Right ventricle myocardium inferior (tissue), 1 donor: ENCODE measurements at regions not wholly inside any gene's neighbourhood (a gene's known extent, or its start where the extent isn't known, plus 50 kb on each side); places are given as distances from the start of the nearest gene placed in this dataset.
"Not testable (repeated sequence)": the region's sequence is repeated elsewhere in the genome, so short reads cannot be mapped to it uniquely, and the experiment has no call there.

Experiments
- ATAC-seq: fragments of 200-7000 bp; cut with Tn5 transposase; one replicate; pipeline ENCODE4 v1.9.1; 2020; ENCODE audit warnings: mild to moderate bottlenecking, moderate library complexity
- DNase-seq: peaks from one replicate; pipeline ENCODE4 v3.0.0; 2021; ENCODE audit errors: missing footprints
- intact Hi-C: fragments of 100-400 bp; cut with DNase I; formaldehyde crosslinking; loops from one replicate; pipeline ENCODE4 v1.11.0; 2022
- donor health status: DM: no; HTN: yes; CAD: no; lungs with severe emphysema.

DNA sequence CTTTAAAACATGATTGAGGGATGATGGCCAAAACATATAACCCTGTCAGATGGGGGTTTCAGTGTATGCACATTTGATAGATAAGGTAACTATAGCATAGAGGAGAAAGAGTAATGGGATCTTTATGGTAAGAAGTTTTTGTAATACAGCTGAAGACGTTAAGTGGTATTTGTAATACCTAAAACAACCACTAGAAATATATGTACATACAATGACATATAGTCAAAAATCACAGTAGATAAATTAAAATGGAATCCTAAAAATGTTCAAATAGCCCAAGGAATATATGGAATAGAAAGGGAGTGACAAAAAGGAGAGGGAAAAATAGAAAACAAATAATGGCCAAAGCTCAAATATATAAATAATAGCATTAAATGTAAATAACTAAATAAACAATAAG lies 371.3 kb upstream of the FSTL5 start:
- intact Hi-C loops = no loop called here
- ATAC-seq = no peak

DNA sequence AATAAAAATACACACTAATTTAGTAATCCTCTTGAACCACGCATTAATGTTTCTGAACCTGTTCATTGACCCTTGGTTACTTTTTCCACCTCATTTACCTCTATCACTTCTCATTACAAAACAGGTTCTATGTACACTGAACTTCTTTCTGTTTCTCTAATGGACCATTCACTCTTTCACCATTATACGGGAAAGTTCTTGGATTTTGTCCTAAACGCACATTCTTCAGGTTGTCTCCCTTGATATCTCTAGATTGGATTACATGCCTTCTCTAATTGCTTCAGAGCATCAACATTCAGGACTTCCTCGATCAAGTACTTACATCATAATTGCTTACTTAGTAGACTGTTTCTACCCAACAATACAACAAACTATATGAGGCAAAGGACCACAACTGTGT lies 359.4 kb upstream of the FSTL5 start:
- intact Hi-C loops = no loop called here
- DNase-seq = no peak
- no peak for ATAC-seq

More for the DNA sequence above, 371.3 kb upstream of the FSTL5 start:
- DNase-seq = no peak

GRCh38 chr4:162522724-162523123 lies 358.9 kb upstream of the FSTL5 start:
- DNase-seq (no peak), ATAC-seq (no peak)
- intact Hi-C loops = no loop called here

- ATAC-seq = no peak
- no peak for DNase-seq
- intact Hi-C loops = no loop called here
These were observed 347.1 kb upstream of the FSTL5 start for GRCh38 chr4:162510937-162511336.

- DNase-seq (no peak), ATAC-seq (no peak)
- intact Hi-C loops = no loop called here
These were observed 346.3 kb upstream of the FSTL5 start for GRCh38 chr4:162510115-162510514.

DNA sequence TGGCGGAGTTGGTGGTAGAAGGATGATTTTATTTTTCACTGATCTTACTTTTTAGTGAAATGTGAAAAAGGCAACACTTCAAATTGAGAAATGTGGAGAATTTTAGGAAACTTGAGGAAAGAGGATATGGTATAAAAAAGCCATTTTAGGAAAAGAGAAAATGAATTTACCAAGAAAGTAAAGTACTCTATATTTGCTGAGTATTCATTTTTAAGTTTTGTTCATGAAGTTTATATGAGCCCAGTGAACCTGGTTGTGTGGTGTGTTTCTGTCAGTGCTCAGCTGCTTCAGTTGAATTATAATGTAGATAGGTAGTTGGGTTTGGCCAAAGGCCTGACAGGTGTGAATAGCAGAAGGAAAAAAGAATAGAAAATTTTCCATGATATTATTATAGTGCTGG lies 345.5 kb upstream of the FSTL5 start:
- no peak for DNase-seq
- intact Hi-C loops = no loop called here
- ATAC-seq = no peak

- ATAC-seq = no peak
- intact Hi-C loops = no loop called here
These were observed 342.5 kb upstream of the FSTL5 start for GRCh38 chr4:162506253-162506652.

GRCh38 chr4:162503868-162504267 lies 340.1 kb upstream of the FSTL5 start:
- ATAC-seq = no peak
- intact Hi-C loops = no loop called here

More at GRCh38 chr4:162506253-162506652, 342.5 kb upstream of the FSTL5 start:
- DNase-seq = no peak

DNA sequence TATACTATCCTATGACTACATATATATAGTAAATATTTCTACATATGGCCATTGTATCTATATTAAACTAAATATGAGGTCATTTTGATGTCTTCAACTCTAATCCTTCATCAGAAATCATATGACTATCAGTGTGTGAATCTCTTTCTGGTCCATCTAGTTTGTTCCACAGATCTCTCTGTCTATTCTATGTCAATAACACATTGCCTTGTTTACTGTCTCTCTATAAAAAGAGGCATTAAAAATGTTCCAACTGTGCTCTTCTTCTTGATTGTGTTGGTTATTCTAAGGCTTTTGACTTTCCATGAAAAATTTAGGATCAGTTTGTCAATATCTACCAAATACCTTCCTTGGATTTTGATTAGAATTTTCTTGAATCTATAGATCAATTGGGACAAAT lies 338.3 kb upstream of the FSTL5 start:
- ATAC-seq = no peak
- DNase-seq = no peak
- intact Hi-C loops = no loop called here

More at GRCh38 chr4:162503868-162504267, 340.1 kb upstream of the FSTL5 start:
- no peak for DNase-seq

GRCh38 chr4:162499478-162499877 lies 335.7 kb upstream of the FSTL5 start:
- ATAC-seq (no peak), DNase-seq (no peak)
- intact Hi-C loops = loop anchor here (2.0 kb wide), 1 partner anchor 1045 kb away; no protein-coding TSS in a partner anchor

- intact Hi-C loops = loop anchor here (2.0 kb wide), 1 partner anchor 1047 kb away; no protein-coding TSS in a partner anchor
- peak; percentile 89 for ATAC-seq
- DNase-seq = no peak
These were observed 334.4 kb upstream of the FSTL5 start for GRCh38 chr4:162498168-162498567.

- DNase-seq (no peak), ATAC-seq (peak; percentile 79)
- intact Hi-C loops = loop anchor here (1.0 to 2.0 kb wide), 2 partner anchors 835 to 1047 kb away; partner anchors contain the start of gene NPY1R
These were observed 333.9 kb upstream of the FSTL5 start for GRCh38 chr4:162497564-162498167.

GRCh38 chr4:162494935-162495334 lies 331.1 kb upstream of the FSTL5 start:
- ATAC-seq = no peak
- intact Hi-C loops = no loop called here
- DNase-seq = no peak

DNA sequence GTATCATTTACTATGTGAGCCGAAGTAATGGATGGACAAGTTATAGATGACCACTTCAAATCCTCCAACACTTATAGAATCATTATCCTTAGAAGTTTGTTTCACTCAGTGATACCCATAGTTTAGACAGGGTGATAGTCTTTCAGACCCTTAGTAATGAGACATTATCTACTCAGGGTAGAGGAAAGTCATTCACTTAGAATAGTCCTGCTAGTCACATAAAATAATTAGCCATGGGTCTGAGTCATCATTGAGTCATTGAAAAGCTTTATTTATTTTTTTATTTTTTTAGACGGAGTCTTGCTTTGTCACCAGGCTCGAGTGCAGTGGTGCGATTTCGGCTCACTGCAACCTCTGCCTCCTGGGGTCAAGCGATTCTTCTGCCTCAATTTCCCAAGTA lies 321.7 kb upstream of the FSTL5 start:
- DNase-seq (no peak), ATAC-seq (no peak)
- intact Hi-C loops = no loop called here

DNA sequence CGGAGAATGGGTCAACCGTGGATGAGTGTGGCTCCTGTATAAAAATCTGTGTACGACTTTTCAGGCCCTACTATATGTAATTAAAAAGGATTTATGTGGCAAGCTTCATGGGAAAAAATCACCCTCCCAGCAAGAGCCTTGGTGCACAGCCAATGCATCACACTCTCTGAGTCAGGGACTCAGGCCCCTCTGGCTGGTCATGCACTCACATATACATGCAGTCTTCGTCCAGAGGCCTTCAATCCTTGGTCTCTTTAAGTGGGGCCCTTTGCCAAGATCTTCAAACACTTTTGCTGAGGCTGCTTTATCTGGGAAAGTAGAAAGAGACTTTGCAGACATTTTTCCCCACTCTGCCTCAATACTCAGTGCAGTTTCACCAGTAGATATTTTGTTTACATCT lies 311.4 kb upstream of the FSTL5 start:
- ATAC-seq (no peak), DNase-seq (no peak)
- intact Hi-C loops = no loop called here

- ATAC-seq (no peak), DNase-seq (no peak)
- intact Hi-C loops = no loop called here
These were observed 306.2 kb upstream of the FSTL5 start for GRCh38 chr4:162469977-162470376.

- intact Hi-C loops, DNase-seq, ATAC-seq: not testable (repeated sequence)
These were observed 301.6 kb upstream of the FSTL5 start for GRCh38 chr4:162465356-162465755.

GRCh38 chr4:162461952-162462351 lies 298.2 kb upstream of the FSTL5 start:
- DNase-seq (no peak), ATAC-seq (no peak)
- intact Hi-C loops = no loop called here

GRCh38 chr4:162458051-162458450 lies 294.3 kb upstream of the FSTL5 start:
- intact Hi-C loops = no loop called here
- ATAC-seq = no peak
- DNase-seq = no peak

- intact Hi-C loops = no loop called here
- DNase-seq = no peak
- ATAC-seq = no peak
These were observed 293.5 kb upstream of the FSTL5 start for GRCh38 chr4:162457071-162457865.
